ENCODE measurements at regions not wholly inside any gene's neighbourhood (a gene's known extent, or its start where the extent isn't known, plus 50 kb on each side); places are given as distances from the start of the nearest gene placed in this dataset.
"Not testable (repeated sequence)": the region's sequence is repeated elsewhere in the genome, so short reads cannot be mapped to it uniquely, and the experiment has no call there.

DNA sequence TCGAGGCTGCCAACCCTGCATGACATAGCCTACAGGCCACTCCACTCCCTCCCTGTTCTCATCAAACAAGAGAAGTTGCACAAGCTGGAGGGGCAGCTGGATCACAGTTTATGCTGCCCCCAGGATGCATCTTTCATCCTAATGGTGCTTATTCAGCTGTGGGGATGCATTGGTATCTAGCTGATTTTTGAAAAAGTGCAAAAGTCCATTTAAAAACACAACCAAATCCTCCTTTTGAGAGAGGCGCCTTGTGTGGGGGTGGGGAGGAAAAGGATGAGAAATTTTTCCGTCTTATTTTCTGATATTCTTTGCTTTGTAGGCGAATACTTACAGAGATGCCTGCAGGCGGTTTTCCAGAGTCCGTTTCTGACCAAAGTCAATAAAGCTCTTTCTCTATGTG, 276.4 kb upstream of the BOD1L1 start:
- no peak for DNase-seq

DNA sequence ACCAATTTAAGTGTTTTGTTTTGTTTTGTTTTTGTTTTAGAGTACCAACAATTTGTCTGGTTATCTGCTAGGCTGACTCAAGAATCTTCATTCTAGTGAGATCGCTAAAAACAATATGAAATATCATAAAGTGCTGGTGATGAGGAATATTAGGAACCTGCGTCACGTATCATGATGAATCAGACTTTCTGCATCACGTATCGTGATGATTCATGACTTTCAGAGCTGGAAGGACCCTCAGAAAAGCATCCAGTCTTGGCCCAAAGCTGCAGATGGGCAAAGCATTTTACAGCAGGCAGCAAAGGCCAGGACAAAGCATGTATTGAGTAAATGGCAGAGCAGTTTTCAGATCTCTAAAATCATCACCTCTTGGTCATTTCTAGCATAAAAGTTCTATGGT, 278.0 kb upstream of the BOD1L1 start:
- DNase-seq: no peak

DNA sequence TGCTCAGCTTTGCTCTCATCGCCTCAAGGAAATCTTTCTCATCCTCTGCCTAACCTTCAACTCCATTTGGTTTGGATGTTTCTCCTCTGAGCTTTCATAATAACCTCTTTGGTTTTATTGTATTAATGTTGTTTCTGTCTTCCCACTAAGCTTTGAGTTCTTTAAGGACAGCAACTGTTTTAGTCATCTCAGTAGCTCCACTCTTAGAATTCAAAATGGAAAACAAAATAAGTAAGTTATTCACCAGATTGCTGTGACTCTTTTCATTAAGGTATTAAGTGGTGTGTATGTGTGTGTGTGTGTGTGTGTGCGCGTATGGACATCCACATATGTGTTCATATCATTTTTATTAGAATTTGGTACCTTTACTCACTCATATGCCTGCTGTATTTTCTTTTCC, 279.2 kb upstream of the BOD1L1 start:
- no peak for DNase-seq

DNA sequence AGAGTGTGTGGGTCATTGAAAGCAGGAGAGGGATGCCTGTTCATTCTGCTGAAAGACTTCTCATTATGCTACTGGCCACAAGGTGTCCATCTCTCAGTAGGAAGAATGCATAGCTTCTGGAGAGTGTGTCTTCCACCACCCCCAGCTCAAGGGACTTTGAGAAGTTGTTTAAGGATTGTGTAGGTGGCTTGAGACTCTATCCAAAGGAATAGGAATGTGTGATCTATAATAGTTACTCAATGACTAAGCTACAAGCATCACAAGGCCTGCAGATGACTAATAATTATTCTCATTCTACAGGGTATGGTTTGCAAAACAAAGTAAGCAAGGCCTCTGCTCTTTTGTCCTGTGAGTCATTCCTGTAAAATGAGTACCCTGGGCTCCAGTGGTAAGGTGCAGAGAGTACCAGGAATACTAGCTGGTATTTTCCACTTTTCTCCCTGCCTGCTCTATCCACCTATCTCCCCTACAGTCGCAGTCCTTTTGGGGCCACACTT, 279.8 kb upstream of the BOD1L1 start:
- DNase-seq: no peak

DNA sequence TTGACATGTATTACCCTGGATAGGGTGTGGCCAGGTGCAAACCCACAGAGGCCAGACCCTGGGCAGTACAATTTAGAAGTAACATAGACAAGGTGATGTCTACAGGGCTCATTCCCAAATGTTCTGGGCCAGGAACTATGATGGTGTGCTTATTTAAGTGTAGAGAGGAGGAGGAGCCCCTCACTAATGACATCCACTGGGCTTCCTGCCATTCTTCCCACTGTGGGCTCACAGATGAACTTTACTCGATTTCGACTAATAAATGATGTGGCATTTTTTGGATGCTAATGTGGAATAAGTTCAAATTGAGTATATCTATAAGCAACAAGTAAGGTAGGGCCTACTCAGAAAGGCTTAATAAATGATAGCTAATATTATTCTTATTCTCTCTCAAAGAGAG, 280.9 kb upstream of the BOD1L1 start:
- no peak for DNase-seq

DNA sequence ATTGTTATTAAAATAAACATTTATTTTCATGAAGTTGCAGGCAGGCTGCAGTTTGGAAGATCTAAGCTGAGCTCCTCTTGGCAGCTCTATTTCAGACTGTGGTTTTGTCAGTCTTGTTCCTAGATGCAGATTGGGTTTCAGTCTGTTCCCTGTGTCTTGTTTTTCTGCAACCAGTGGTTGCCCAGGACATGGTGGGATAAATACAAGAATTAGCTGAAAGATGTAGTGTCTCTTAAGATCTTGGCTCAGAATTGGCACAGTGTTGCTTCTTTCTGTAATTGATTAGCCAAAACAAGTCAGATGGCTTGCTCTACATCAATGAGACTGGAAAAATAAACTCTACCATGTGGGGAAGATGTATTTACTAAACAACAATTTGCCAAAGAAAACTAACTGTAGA, 283.0 kb upstream of the BOD1L1 start:
- DNase-seq: no peak

DNA sequence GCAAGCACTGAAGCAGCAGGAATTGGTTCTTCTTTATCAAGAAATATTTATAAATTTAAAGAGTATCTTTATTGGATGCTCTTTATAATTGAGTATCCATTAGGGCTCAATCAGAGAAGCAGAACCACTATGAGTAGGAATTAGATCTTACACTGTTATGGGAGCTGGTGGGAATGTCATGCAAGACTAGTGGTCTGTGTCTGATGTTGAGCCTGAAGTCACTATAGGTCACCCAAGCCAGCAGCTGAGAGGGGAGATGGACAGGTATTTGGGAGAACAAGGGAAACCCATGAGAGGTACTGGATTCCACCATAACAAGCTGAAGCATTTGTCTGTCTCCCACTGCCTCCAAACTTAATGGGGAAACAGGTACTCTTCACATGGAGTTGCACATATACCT, 283.7 kb upstream of the BOD1L1 start:
- DNase-seq: no peak

DNA sequence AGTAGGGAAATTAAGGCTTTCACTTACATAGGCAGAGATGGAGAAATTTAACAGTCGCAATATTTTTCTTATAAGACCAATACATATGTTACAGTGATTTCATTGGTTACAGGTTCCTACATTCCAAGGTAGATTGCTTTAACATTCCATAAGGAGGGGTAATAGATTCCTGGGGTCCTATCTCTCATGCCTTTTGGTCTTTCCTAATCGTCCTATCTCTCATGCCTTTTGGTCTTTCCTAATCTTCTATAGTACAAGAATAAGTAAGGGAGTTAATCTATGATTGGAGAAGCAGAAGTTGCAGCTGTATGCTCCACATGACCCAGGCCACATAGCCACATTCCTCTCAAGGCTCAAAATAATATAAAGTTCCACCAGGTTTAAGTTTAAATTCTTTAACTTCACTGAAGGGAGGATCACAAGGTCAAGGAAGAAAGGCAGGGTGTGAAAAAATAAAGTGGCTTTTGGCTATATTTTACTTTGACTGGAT, 285.0 kb upstream of the BOD1L1 start:
- no peak for DNase-seq

DNA sequence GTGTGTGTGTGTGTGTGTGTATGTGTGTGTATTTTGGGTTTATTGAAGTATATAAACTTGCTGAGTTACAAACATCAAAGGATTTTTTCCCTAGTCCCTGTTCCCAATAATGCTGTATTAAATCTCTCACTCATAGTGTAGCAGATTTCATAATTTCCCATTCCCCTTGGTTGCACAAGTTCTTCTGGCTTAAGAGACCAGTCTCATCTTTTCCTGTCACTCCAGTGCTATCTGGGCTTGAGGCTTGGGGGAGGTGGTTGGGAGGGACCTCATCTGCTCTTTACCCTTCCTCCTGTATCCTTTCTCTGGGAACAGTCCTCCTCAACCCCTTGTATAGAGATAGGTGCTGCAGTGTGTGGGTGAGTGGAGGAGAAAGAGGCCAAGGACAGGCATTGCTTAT, 285.4 kb upstream of the BOD1L1 start:
- no peak for DNase-seq

DNA sequence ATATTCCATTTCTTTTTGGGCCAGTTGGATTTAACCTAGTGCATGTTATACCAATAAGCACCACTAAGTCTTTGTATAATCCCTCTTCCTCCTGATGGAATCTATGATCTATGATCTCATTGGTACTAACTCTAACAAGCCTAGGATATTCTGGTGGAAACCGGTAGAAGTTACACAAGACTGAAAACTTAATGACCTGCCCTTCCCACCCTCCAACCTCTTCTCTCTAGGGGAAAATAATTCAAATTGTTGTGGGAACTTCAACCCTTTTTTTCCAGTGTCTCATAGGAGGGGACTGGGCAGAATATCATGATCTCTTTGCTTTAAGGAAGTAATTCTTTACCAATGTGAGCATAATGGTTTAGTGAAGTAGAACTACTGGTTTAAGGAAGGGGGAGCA, 289.5 kb upstream of the BOD1L1 start:
- DNase-seq: no peak

DNA sequence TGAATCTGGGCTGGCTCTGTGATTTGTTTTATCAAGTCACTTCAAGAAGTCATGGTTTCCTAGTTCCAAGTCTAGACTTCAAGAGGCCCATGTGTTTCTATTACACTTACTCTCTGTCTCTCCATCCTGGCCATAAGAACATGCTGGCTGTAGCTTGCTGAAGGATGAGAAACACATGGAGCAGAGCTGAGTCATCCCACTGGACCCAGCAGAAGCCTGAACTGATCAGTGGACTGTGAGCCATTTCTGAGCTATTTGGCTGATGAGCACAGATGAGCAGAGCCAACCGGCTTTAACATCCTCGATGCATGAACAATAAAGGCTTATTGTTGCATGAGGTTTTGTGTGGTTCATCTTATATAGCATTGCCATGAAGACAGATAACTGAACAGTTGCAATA, 290.6 kb upstream of the BOD1L1 start:
- DNase-seq: no peak

DNA sequence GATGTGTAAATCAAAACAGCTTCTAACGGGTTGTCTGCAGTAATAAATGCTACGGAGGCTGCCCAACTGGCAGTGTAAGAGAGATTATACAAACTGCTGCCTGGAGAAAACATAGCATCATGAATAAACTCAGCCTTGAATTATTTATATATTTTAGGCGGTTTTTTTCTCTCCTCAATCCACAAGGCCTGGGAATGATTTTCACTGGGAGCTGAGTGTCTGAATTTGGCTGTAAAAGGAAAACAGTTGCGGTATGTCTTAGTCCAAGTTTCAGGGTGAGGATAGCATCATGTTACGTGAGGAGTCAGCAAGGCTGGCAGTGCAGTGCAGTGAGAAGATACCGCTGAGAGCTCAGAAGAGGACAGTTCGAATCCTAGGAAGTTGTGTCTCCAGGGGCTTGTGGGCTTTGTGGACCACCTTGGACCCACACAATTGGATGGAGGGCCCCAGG, 291.5 kb upstream of the BOD1L1 start:
- no peak for DNase-seq

DNA sequence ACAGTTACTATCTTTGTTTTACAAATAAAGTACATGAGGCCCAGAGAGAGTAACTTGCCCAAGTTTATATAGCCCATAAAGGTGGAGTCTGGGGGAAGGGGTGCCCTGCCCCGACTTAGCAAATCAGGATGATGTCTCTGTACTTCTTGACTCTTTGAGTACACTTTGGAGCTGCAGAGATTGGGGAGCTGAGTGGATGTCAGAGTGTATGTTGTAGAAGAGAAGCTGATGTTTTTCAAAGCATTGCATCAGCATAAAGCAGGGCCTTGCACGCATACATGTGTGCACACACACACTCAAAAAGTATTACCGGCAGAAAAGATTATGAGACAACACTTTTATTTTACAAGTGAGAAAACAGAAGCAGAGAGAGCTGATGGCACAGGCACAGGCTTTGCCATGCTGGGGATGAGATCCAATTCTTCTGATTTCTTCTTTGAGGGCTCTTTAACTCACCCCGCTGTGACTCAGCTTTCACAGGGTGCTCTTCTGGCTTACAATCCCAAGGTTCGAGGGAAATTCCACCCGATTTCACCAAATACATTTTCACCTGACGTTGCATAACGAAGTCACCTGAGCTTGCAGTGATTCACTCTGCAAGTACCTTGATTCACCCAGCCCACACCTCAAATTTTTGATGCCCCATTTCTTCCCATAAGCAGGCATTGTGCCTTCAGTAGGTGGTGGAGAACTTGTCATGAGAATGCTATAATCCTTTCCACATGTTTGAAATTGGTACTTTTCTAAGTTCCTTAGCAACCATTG, 292.8 kb upstream of the BOD1L1 start:
- DNase-seq: no peak

DNA sequence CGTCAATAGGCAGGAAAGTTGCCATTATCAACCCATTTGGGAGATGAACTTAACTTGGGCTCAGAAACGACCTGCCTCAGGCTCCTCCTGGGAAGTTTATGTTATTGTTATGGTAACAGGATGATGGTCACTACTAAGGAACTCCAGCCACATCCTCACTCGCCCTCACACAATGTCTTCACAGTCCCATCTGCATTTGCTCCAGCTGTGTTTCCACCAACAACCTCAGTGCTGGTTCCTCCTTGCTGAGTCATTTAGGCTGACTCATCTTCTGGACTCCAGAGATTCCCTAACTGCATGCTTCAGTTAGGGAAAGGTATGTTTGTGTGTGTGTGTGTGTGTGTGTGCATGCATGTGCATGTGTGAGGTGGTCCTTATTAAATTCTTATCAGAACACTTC, 293.4 kb upstream of the BOD1L1 start:
- DNase-seq: no peak

DNA sequence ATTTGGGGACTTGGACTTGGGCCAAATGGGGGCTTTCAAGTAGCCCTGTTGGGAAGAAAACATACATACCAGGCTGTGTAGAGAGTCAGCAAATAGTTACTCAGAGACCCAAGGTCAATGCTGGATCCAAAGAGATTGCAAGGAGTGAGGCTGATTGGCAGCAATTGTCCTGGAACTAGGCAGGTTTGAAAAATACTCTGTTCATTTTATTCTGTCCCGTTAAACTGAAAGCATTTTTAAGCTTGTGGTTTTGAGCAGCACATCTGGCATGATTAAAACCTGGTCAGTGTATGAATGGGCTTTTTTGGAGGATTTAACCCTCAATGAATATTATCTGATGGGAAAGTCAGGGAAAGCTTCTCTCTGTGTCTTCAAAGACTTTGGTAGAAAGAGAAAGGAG, 294.3 kb upstream of the BOD1L1 start:
- no peak for DNase-seq

DNA sequence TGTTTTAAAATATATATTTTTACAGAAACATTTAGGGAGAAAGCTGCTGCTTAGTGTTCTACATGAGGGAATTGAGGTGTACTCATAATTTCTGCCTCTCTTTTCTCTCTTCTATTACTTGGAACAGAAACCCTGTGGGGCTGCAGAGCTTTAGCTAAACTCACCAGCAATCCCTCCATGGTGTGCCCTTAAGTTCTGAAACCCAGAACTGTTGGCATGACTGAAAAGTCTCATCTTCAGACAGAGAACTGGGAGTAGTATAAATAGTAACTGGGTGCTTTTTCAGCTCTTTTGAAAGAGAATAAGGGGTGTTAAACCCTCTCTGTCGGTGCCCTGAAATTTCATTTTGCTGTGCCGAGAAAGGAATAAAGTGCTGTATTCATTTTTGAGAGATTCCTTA, 294.9 kb upstream of the BOD1L1 start:
- no peak for DNase-seq

DNA sequence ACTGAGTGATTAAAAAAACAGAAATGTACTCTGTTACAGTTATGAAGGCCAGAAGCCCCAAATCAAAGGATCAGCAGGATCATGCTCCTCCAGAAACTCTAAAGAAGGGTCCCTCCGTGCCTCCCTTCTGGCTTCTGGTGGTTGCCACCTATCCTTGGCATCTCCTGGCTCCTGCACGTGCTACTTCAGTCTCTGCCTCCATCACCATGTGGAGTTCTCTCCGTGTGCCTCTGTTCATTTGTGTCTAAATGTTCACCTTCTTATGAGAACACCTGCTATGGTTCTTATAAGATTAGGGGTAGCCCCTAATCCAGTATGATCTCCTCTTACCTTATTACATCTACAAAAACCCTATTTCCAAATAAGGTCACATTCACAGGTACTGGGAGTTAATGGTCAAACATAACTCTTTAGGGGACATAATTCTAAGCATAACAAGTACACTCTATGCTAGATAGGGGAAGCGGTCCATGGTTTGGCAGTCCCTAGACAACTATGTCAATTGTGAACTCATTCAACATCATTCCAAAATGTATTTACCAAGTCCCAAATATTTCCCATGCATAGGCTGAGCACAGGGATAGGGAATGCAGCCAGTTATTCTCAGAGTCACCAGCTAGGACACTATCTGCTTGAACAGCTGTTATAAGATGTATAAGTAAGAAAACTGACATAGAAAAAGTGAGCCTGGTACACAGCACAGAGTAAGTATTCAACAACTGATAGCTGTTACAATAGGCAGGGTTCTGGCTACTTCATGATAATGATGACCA, 295.5 kb upstream of the BOD1L1 start:
- DNase-seq: no peak

DNA sequence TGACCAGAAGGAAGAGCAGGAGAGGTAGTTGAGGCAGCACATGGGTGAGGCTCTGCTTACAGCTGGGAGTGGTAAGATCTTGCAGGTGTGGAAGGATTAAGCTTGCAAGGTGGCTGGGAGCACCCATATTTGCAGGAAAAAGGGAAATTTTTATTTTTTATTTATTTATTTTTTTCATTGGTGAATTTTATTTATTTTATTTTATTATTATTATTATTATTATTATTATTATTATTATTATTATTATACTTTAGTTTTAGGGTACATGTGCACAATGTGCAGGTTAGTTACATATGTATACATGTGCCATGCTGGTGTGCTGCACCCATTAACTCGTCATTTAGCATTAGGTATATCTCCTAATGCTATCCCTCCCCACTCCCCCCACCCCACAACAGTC, 297.4 kb upstream of the BOD1L1 start:
- not testable (repeated sequence) for DNase-seq

DNA sequence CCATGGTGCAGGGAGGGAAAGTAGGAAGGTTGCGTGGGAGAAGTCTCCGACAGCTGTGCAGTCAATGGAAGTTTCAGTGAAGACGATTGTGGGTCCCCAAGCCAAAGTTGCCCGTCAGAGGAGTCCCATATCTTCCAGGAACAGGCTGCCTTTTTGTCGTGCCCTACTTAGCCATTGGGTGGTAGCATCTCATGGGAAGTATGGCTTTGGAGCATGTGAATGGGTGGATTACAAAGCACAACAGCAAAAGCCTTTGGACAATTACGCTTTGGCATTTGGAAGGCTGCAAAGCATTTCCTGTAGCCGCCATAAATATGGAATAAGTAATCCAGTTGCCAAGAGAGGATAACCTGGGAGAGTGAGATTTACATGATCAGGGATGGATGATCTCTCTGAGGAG, 300.7 kb upstream of the BOD1L1 start:
- no peak for DNase-seq

DNA sequence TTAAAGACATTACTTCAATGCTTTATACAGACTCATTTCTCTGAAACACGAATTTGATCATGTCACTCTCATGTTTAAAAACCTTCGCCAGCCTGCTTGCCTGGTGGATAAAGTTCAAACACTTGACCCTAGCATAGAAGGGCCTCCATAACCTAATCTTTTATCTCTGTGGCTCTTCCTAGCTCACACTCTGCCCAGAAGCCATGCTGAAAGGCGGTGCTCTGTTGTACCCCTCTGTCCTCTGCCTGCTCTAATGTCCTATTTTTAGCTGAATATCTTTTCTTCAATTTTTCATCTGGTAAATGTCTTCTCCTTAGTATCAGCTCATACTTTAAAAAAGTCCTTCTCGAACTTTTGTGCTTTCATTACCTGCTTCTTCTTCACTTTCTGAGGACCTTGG, 302.6 kb upstream of the BOD1L1 start:
- DNase-seq: no peak

DNA sequence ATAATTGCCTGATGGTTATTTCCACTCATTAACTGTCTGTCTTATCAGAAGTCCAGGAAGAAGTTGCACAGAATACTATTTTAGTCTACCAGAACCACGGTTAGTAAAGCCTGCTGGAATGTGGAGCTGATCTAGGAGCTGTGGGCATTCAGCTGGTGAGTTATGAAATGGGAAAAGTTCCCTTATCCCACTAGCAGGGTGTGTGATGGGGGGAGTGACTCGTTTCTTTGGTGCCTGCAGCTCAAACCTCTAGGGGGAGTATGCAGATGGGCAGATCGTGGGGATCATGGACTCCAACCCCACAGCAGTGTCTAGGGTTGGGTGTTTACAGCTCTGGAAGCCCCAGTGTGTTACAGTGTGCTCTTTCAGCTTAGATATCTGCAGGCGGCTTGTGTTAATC, 305.7 kb upstream of the BOD1L1 start:
- DNase-seq: no peak

DNA sequence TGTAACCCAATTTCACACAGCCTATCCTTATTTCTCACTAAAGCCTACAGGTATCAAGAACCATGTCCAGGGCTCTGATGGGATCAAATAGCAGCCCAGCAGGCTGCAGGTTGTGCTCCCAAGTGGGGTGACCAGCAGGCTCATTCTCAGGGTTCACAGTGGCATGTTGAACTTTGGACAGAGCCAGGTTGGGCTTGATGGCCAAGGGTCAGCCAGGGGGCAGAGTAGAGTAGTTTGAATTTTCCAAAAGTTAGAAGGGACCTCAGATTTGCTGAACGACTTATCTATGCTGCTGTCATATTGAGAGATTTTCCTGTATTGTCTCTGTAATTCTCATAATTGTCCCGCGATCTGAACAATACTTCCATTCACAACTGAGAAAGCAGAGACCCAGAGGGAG, 310.8 kb upstream of the BOD1L1 start:
- DNase-seq: no peak

DNA sequence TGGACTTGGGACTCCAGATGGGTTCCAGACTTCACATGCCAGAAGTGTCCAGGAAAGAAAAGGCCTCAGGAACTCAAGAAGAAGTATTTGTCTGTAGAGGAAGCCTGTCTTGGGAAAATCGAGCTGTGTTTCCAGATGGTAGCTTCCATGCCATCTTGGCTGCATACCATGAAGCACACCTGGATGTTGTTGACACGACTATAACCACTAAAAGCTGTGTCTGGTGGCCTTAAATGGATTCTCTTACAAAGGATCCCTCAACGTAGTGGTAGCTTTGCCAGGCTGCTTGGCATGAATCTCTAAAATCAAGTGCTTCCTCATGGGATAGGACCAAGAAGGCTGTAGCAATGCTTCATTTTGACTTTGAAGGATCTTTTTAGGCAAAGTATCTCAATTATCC, 313.4 kb upstream of the BOD1L1 start:
- no peak for DNase-seq

DNA sequence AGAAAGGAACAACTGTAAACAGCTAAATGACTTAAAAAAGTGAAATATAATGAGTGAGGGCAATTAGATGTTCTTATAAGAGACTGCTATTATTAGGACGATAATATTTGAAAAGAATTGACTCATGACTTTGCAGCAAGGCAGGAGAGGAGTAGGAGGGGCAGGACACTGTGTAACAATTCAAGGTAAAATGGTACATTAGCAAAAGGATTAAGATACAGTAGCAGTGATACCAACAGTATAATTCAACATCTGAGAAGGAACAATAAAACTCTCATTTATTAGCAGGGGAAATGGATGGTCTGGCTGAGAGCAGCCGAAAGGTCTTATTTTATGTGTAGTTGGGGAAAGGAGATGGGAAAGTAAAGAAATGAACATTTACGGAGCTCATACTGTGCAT, 315.5 kb upstream of the BOD1L1 start:
- DNase-seq: no peak
